ENCODE measurements at regions not wholly inside any gene's neighbourhood (a gene's known extent, or its start where the extent isn't known, plus 50 kb on each side); places are given as distances from the start of the nearest gene placed in this dataset.

GRCh38 chr6:5923840-5924239, 82.9 kb downstream of the NRN1 start:
- Histone ChIP-seq H3K79me2 (ENCODE audit: insufficient read depth, low read length) (no peaks in the 10 kb centered on the region), H4K20me1 (ENCODE audit: insufficient read depth, low read length) (no peaks in the 10 kb centered on the region), H3K9ac (ENCODE audit: insufficient read depth, low read length, poor library complexity, severe bottlenecking) (no peak overlapping the region), H2AFZ (ENCODE audit: insufficient read depth, low read depth, low read length, poor library complexity, severe bottlenecking) (no peak overlapping the region), H3K4me2 (replicated peaks; ENCODE audit: extremely low read depth, low read length, poor library complexity, severe bottlenecking) (no peak overlapping the region), H3K4me3 (replicated peaks in 1 of 3; ENCODE audit: low read depth in 2 of 3, low read length in 3 of 3) (no peak overlapping the region), H3K36me3 (replicated peaks in 1 of 2; ENCODE audit: control insufficient read depth in 1 of 2, insufficient read depth in 2 of 2, low read length in 2 of 2) (no peaks in the 10 kb centered on the region), H3K4me1 (ENCODE audit: control insufficient read depth in 1 of 2, insufficient read depth in 2 of 2, low read length in 2 of 2) (no peaks in the 10 kb centered on the region), H3K9me3 (replicated peaks in 1 of 2; ENCODE audit: control insufficient read depth in 1 of 2, insufficient read depth in 1 of 2, low read length in 2 of 2) (no peaks in the 10 kb centered on the region), H3K27ac (ENCODE audit: low read depth in 1 of 2, low read length in 2 of 2) (no peak overlapping the region), H3K27me3 (ENCODE audit: control insufficient read depth in 2 of 2, insufficient read depth in 2 of 2, low read length in 2 of 2) (peaks cover 0 to 3% of the 10 kb centered on the region in 2 donors)
- Mint-ChIP-seq H3K27ac (no peak overlapping the region), H3K36me3 (no peaks in the 10 kb centered on the region), H3K4me1 (no peaks in the 10 kb centered on the region), H3K4me3 (no peak overlapping the region), H3K27me3 (ENCODE audit: low read depth in 3 of 3) (peaks cover 0 to 8% (median 3%) of the 10 kb centered on the region in 3 donors), H3K9me3 (peaks cover 2 to 17% (median 6%) of the 10 kb centered on the region in 7 donors)
- intact Hi-C loops (cut with micrococcal nuclease): no loop called here
- DNase-seq: no peak
- no peak for TF ChIP-seq CTCF (IDR thresholded peaks at IDR 0.05)
- 87% methylated on average over 3 of the region's 4 CpGs for WGBS (ENCODE audit: insufficient coverage)

DNA sequence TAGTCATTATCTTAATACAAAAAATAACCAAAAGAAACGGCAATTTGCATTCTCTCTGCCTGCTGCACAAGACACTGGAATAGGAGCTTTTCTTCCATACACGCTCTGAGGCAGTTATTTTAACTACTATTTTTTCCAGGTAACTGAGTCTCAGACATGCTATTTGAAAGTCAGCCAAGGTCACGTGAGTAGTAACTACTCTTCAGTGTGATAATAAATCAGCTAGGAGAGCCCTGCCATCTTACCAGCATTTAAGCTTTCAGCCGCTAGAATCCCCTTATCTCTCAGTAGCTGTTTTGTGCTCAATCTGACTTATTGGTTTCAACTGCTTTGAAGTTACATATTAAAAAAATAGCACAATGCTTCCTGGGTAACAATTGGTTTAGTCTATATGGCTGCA, 84.5 kb downstream of the NRN1 start:
- H3K27me3 ChIP-seq (ENCODE audit: control insufficient read depth in 2 of 2, insufficient read depth in 2 of 2, low read length in 2 of 2): peaks cover 0 to 3% of the 10 kb centered on the region in 2 donors
- no peak overlapping the region for H3K27ac ChIP-seq (ENCODE audit: low read depth in 1 of 2, low read length in 2 of 2)
- Mint-ChIP-seq H3K4me1 (no peaks in the 10 kb centered on the region), H3K36me3 (no peaks in the 10 kb centered on the region), H3K27ac (no peak overlapping the region), H3K4me3 (no peak overlapping the region), H3K9me3 (peaks cover 0 to 20% (median 5%) of the 10 kb centered on the region in 7 donors), H3K27me3 (ENCODE audit: low read depth in 3 of 3) (peaks cover 0 to 10% (median 5%) of the 10 kb centered on the region in 3 donors)
- H3K4me1 ChIP-seq (ENCODE audit: control insufficient read depth in 1 of 2, insufficient read depth in 2 of 2, low read length in 2 of 2): no peaks in the 10 kb centered on the region
- H3K4me3 ChIP-seq (replicated peaks in 1 of 3; ENCODE audit: low read depth in 2 of 3, low read length in 3 of 3): no peak overlapping the region
- H3K9ac ChIP-seq (ENCODE audit: insufficient read depth, low read length, poor library complexity, severe bottlenecking): no peak overlapping the region
- no peaks in the 10 kb centered on the region for H3K79me2 ChIP-seq (ENCODE audit: insufficient read depth, low read length)
- 57% methylated on average over 1 of the region's 4 CpGs for WGBS (ENCODE audit: insufficient coverage)
- intact Hi-C loops (cut with micrococcal nuclease): no loop called here
- H3K9me3 ChIP-seq (replicated peaks in 1 of 2; ENCODE audit: control insufficient read depth in 1 of 2, insufficient read depth in 1 of 2, low read length in 2 of 2): peaks cover 0 to 9% of the 10 kb centered on the region in 2 donors
- DNase-seq: no peak
- no peak for TF ChIP-seq CTCF (IDR thresholded peaks at IDR 0.05)
- H3K4me2 ChIP-seq (replicated peaks; ENCODE audit: extremely low read depth, low read length, poor library complexity, severe bottlenecking): no peak overlapping the region
- H4K20me1 ChIP-seq (ENCODE audit: insufficient read depth, low read length): no peaks in the 10 kb centered on the region
- H3K36me3 ChIP-seq (replicated peaks in 1 of 2; ENCODE audit: control insufficient read depth in 1 of 2, insufficient read depth in 2 of 2, low read length in 2 of 2): no peaks in the 10 kb centered on the region
- no peak overlapping the region for H2AFZ ChIP-seq (ENCODE audit: insufficient read depth, low read depth, low read length, poor library complexity, severe bottlenecking)

All from CD14-positive monocyte (primary cell).